ENCODE measurements at regions not wholly inside any gene's neighbourhood (a gene's known extent, or its start where the extent isn't known, plus 50 kb on each side); places are given as distances from the start of the nearest gene placed in this dataset.

- no peak for DNase-seq
Observed at GRCh38 chr3:140748-141330, 55.7 kb upstream of the CHL1 start.
